ENCODE measurements at regions not wholly inside any gene's neighbourhood (a gene's known extent, or its start where the extent isn't known, plus 50 kb on each side); places are given as distances from the start of the nearest gene placed in this dataset.

DNA sequence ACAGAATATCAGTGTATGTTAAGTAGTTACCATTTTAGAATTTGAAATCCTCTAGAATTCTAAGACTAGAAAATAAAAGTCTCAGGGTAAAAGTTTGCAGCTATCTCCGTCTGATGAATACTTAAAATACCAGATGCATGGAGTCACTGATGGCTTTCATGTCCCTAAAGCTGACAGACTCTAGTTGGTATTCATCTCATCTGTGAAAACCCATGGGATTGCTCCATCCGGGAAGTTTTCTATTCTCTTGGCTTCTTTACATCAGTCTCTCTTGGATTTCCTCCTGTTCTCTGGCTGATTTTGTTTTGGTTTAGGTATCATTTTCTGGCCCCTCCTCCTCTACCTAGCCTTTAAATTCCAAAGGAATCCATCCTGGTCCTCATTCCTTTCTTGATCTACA, 465.6 kb upstream of the POU3F3 start:
- H3K4me3 ChIP-seq, result no peak overlapping the region
- TF ChIP-seq, protein P1, sequence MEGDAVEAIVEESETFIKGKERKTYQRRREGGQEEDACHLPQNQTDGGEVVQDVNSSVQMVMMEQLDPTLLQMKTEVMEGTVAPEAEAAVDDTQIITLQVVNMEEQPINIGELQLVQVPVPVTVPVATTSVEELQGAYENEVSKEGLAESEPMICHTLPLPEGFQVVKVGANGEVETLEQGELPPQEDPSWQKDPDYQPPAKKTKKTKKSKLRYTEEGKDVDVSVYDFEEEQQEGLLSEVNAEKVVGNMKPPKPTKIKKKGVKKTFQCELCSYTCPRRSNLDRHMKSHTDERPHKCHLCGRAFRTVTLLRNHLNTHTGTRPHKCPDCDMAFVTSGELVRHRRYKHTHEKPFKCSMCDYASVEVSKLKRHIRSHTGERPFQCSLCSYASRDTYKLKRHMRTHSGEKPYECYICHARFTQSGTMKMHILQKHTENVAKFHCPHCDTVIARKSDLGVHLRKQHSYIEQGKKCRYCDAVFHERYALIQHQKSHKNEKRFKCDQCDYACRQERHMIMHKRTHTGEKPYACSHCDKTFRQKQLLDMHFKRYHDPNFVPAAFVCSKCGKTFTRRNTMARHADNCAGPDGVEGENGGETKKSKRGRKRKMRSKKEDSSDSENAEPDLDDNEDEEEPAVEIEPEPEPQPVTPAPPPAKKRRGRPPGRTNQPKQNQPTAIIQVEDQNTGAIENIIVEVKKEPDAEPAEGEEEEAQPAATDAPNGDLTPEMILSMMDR (IDR thresholded peaks at IDR 0.05), result no peak
- no peak for TF ChIP-seq POLR2A (IDR thresholded peaks at IDR 0.05)
- no peak for TF ChIP-seq EP300 (IDR thresholded peaks at IDR 0.05)
- H3K4me1 ChIP-seq, result no peaks in the 10 kb centered on the region
- DNase-seq (ENCODE audit: low spot score in 2 of 2), result no peak
- no peak overlapping the region for H3K27ac ChIP-seq
- WGBS, 2 donors, result 25 to 38% methylated on average over 2 of the region's 2 CpGs
- H3K36me3 ChIP-seq, result no peaks in the 10 kb centered on the region
- H3K27me3 ChIP-seq, result no peaks in the 10 kb centered on the region
- peaks cover 0 to 20% (median 0%) of the 10 kb centered on the region in 4 donors for H3K9me3 ChIP-seq

DNA sequence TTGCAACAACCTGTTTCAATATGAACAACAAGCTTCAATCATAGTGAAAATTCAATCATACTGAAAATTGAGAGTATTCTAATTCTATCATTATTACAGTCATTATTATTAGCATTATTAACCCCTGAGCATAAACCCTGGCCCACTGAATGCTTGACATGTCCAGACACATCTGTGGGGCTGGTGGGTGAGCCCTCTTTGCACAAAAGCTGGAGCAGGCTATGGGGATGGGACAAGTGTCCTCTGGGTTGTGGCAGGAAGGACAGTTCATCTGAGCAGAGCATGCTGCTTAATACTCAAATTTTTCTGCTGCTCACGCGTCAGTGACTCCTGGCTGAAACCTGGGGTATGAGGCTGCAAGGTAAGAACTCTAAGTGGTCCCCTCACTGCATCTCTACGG, 451.1 kb upstream of the POU3F3 start:
- WGBS, 2 donors, result 97 to 100% methylated on average over 3 of the region's 3 CpGs
- no peak for DNase-seq (ENCODE audit: low spot score in 2 of 2)
- Histone ChIP-seq H3K4me3 (no peak overlapping the region), H3K27me3 (no peaks in the 10 kb centered on the region), H3K9me3 (no peaks in the 10 kb centered on the region), H3K4me1 (no peaks in the 10 kb centered on the region), H3K27ac (no peak overlapping the region), H3K36me3 (no peaks in the 10 kb centered on the region)
- TF ChIP-seq POLR2A (IDR thresholded peaks at IDR 0.05), result no peak
- TF ChIP-seq, protein P1 (IDR thresholded peaks at IDR 0.05), result no peak

GRCh38 chr2:104404526-104404925, 449.4 kb upstream of the POU3F3 start:
- 90 to 94% methylated on average over 6 of the region's 6 CpGs for WGBS, 2 donors

DNA sequence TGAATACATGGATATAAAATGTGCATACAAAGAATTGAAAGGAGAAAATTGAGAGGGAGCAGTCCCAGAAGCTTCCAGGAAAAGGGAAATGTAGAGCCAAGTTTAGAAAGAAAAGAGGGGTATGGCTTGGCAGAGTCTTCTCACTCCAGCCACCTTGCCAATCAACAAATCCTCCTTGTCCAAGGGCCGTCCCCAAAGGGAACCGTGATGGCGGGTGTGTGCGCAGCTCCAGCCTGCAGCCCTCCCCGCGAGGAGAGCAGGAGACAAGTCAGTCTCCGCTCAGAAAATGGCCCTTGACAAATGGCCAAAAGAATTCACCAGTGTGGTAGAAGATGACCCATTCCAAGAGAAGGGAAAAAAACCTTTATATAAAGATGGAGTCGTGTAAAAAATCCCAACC, 448.3 kb upstream of the POU3F3 start:
- Histone ChIP-seq H3K4me3 (no peak overlapping the region), H3K9me3 (no peaks in the 10 kb centered on the region), H3K4me1 (no peaks in the 10 kb centered on the region), H3K27me3 (no peaks in the 10 kb centered on the region), H3K36me3 (no peaks in the 10 kb centered on the region), H3K27ac (no peak overlapping the region)
- no peak for DNase-seq (ENCODE audit: low spot score in 2 of 2)
- TF ChIP-seq, protein P1 (IDR thresholded peaks at IDR 0.05), result no peak
- TF ChIP-seq POLR2A (IDR thresholded peaks at IDR 0.05), result no peak
- TF ChIP-seq EP300 (IDR thresholded peaks at IDR 0.05), result no peak
- WGBS, 2 donors, result 69 to 70% methylated on average over 8 of the region's 8 CpGs

More at GRCh38 chr2:104404526-104404925, 449.4 kb upstream of the POU3F3 start:
- no peak for TF ChIP-seq EP300 (IDR thresholded peaks at IDR 0.05)
- no peak for TF ChIP-seq POLR2A (IDR thresholded peaks at IDR 0.05)
- TF ChIP-seq, protein P1 (IDR thresholded peaks at IDR 0.05), result no peak
- H3K4me3 ChIP-seq, result no peak overlapping the region
- no peaks in the 10 kb centered on the region for H3K9me3 ChIP-seq
- no peaks in the 10 kb centered on the region for H3K4me1 ChIP-seq
- H3K36me3 ChIP-seq, result no peaks in the 10 kb centered on the region
- no peaks in the 10 kb centered on the region for H3K27me3 ChIP-seq
- no peak overlapping the region for H3K27ac ChIP-seq
- no peak for DNase-seq (ENCODE audit: low spot score in 2 of 2)

GRCh38 chr2:104406261-104406726, 447.6 kb upstream of the POU3F3 start:
- TF ChIP-seq POLR2A (IDR thresholded peaks at IDR 0.05), result no peak
- no peak for DNase-seq (ENCODE audit: low spot score in 2 of 2)
- no peaks in the 10 kb centered on the region for H3K9me3 ChIP-seq
- H3K4me1 ChIP-seq, result no peaks in the 10 kb centered on the region
- no peak overlapping the region for H3K4me3 ChIP-seq
- H3K27ac ChIP-seq, result no peak overlapping the region
- H3K36me3 ChIP-seq, result no peaks in the 10 kb centered on the region
- WGBS, 2 donors, result 31 to 39% methylated on average over 10 of the region's 10 CpGs
- no peaks in the 10 kb centered on the region for H3K27me3 ChIP-seq

GRCh38 chr2:104407641-104408040, 446.3 kb upstream of the POU3F3 start:
- no peaks in the 10 kb centered on the region for H3K36me3 ChIP-seq
- no peaks in the 10 kb centered on the region for H3K27me3 ChIP-seq
- H3K27ac ChIP-seq, result no peak overlapping the region
- no peak for TF ChIP-seq EP300 (IDR thresholded peaks at IDR 0.05)
- TF ChIP-seq POLR2A (IDR thresholded peaks at IDR 0.05), result no peak
- TF ChIP-seq, protein P1 (IDR thresholded peaks at IDR 0.05), result no peak
- H3K4me1 ChIP-seq, result no peaks in the 10 kb centered on the region
- H3K9me3 ChIP-seq, result no peaks in the 10 kb centered on the region
- WGBS, 2 donors, result 60 to 74% methylated on average over 2 of the region's 2 CpGs
- no peak for DNase-seq (ENCODE audit: low spot score in 2 of 2)
- no peak overlapping the region for H3K4me3 ChIP-seq
